ENCODE measurements at regions not wholly inside any gene's neighbourhood (a gene's known extent, or its start where the extent isn't known, plus 50 kb on each side); places are given as distances from the start of the nearest gene placed in this dataset.

- TF ChIP-seq CTCF (IDR thresholded peaks at IDR 0.05) = no peak
- TF ChIP-seq POLR2A (IDR thresholded peaks at IDR 0.05) = no peak
Observed at GRCh38 chr13:56659041-56659471, 481.7 kb upstream of the PRR20A start.

Data from thyroid gland (tissue), 4 donors.